Adrenal gland (tissue), 9 donors: ENCODE measurements at regions not wholly inside any gene's neighbourhood (a gene's known extent, or its start where the extent isn't known, plus 50 kb on each side); places are given as distances from the start of the nearest gene placed in this dataset.
"Not testable (repeated sequence)": the region's sequence is repeated elsewhere in the genome, so short reads cannot be mapped to it uniquely, and the experiment has no call there.

Source experiments
- DNase-seq, 7 donors: peaks; one replicate each; pipeline ENCODE4 v3.0.0-alpha.2; 2019 to 2020
- H3K27ac ChIP-seq, 5 donors: fragments of 200-600 bp; sonication (generic) in 4 of 5; 1 replicate in 3 of 5; 2 replicates in 2 of 5; pipeline versions ENCODE4 v1.5.1 to v1.8.0; 2016 to 2020; ENCODE audit warnings: mild to moderate bottlenecking in 1 of 5
- H3K27me3 ChIP-seq: fragments of 200-600 bp; 2 replicates; pipeline ENCODE4 v1.8.0; 2021
- H3K36me3 ChIP-seq, 2 donors: fragments of 200-600 bp; replicated peaks in 1 of 2; 1 replicate in 1 of 2; 2 replicates in 1 of 2; pipeline versions ENCODE4 v1.5.1 to v1.8.0; 2018 to 2022
- H3K4me1 ChIP-seq, 2 donors: fragments of 200-600 bp; replicated peaks in 1 of 2; 1 replicate in 1 of 2; 2 replicates in 1 of 2; pipeline versions ENCODE4 v1.5.1 to v1.8.0; 2018 to 2021
- H3K4me3 ChIP-seq, 4 donors: fragments of 200-600 bp; sonication (generic) in 3 of 4; one replicate each; pipeline ENCODE4 v1.5.1; 2016 to 2018
- H3K9me3 ChIP-seq, 3 donors: fragments of 200-600 bp; sonication (generic) in 1 of 3; replicated peaks in 1 of 3; 1 replicate in 2 of 3; 2 replicates in 1 of 3; pipeline versions ENCODE4 v1.5.1 to v1.8.0; 2016 to 2021
- CTCF ChIP-seq, 6 experiments: fragments of 450-650 bp in 4 of 6; fragments of 200-600 bp in 2 of 6; sonication (generic) in 1 of 6; IDR thresholded peaks; 1 replicate in 5 of 6; 2 replicates in 1 of 6; pipeline versions ENCODE4 v1.5.1 to v1.8.0; 2016 to 2021; ENCODE audit warnings: antibody characterized with exemption in 6 of 6, mild to moderate bottlenecking in 2 of 6, moderate library complexity in 1 of 6
- POLR2A ChIP-seq, 2 donors: fragments of 450-650 bp; IDR thresholded peaks; one replicate each; pipeline ENCODE4 v1.6.1; 2017; ENCODE audit warnings: antibody characterized with exemption in 2 of 2, mild to moderate bottlenecking in 2 of 2, moderate library complexity in 1 of 2
- WGBS, 4 donors: extraction: QIAGEN DNeasy Blood & Tissue Kit in 2 of 4; methylation state at CpG; one replicate each; pipeline versions ENCODE4 v1.1.5 to v1.1.7; 2013 to 2017; 5-methylcytosine and 5-hydroxymethylcytosine counted together
- intact Hi-C, 2 donors: fragments of 100-400 bp; cut with DNase I; formaldehyde crosslinking; loops; one replicate each; pipeline versions ENCODE4 v1.14.1 to v1.15.0; 2022 to 2023
- donor health status: healthy with polysubstance abuse.
- donor health status: Bipolar disorder and iron deficiency.
- donor health status: DM: yes; HTN: yes; CAD: no.
- donor health status: DM: no; HTN: no; CAD: no.
- donor health status: DM: no; HTN: no; CAD: no.

GRCh38 chr9:74092491-74092834 lies 404.7 kb upstream of the RORB start:
- DNase-seq, result no peak
- WGBS, 4 donors, result 65 to 79% (median 78%) methylated on average over 1 of the region's 1 CpG
- intact Hi-C loops, result no loop called here
- TF ChIP-seq POLR2A (IDR thresholded peaks at IDR 0.05) (no peak), CTCF (IDR thresholded peaks at IDR 0.05) (no peak)
- Histone ChIP-seq H3K27me3 (no peaks in the 10 kb centered on the region), H3K27ac (no peak overlapping the region), H3K4me3 (no peak overlapping the region), H3K9me3 (no peaks in the 10 kb centered on the region), H3K36me3 (no peaks in the 10 kb centered on the region), H3K4me1 (no peaks in the 10 kb centered on the region)

- H3K9me3 ChIP-seq, H3K4me3 ChIP-seq, H3K4me1 ChIP-seq, H3K27me3 ChIP-seq, H3K27ac ChIP-seq, H3K36me3 ChIP-seq, DNase-seq, intact Hi-C loops: not testable (repeated sequence)
- WGBS, 4 donors, result 88 to 100% (median 93%) methylated on average over 1 of the region's 1 CpG
These were observed 403.1 kb upstream of the RORB start for GRCh38 chr9:74094037-74094436.

GRCh38 chr9:74094766-74095165 lies 402.4 kb upstream of the RORB start:
- no peak overlapping the region for H3K27ac ChIP-seq
- H3K4me1 ChIP-seq, result no peaks in the 10 kb centered on the region
- DNase-seq, result no peak
- H3K4me3 ChIP-seq, result no peak overlapping the region
- 80 to 92% (median 89%) methylated on average over 1 of the region's 1 CpG for WGBS, 4 donors
- no peaks in the 10 kb centered on the region for H3K36me3 ChIP-seq
- no peaks in the 10 kb centered on the region for H3K27me3 ChIP-seq
- intact Hi-C loops, result no loop called here
- no peak for TF ChIP-seq CTCF (IDR thresholded peaks at IDR 0.05)
- TF ChIP-seq POLR2A (IDR thresholded peaks at IDR 0.05), result no peak
- no peaks in the 10 kb centered on the region for H3K9me3 ChIP-seq

- Histone ChIP-seq H3K27me3 (no peaks in the 10 kb centered on the region), H3K4me1 (no peaks in the 10 kb centered on the region), H3K27ac (no peak overlapping the region), H3K4me3 (no peak overlapping the region), H3K36me3 (no peaks in the 10 kb centered on the region), H3K9me3 (no peaks in the 10 kb centered on the region)
- no peak for DNase-seq
- intact Hi-C loops, result no loop called here
- no peak for TF ChIP-seq CTCF (IDR thresholded peaks at IDR 0.05)
- no peak for TF ChIP-seq POLR2A (IDR thresholded peaks at IDR 0.05)
- 79 to 98% (median 83%) methylated on average over 2 of the region's 2 CpGs for WGBS, 4 donors
These were observed 401.2 kb upstream of the RORB start for GRCh38 chr9:74095925-74096324.

GRCh38 chr9:74096420-74096819 lies 400.7 kb upstream of the RORB start:
- no peak overlapping the region for H3K27ac ChIP-seq
- H3K4me1 ChIP-seq, result no peaks in the 10 kb centered on the region
- no peaks in the 10 kb centered on the region for H3K36me3 ChIP-seq
- H3K9me3 ChIP-seq, result no peaks in the 10 kb centered on the region
- intact Hi-C loops, result no loop called here
- H3K4me3 ChIP-seq, result no peak overlapping the region
- WGBS, 4 donors, result 87 to 93% (median 88%) methylated on average over 2 of the region's 2 CpGs
- DNase-seq, result no peak
- no peaks in the 10 kb centered on the region for H3K27me3 ChIP-seq
- no peak for TF ChIP-seq CTCF (IDR thresholded peaks at IDR 0.05)
- no peak for TF ChIP-seq POLR2A (IDR thresholded peaks at IDR 0.05)
